RWPE1 (cell line): ENCODE measurements at regions not wholly inside any gene's neighbourhood (a gene's known extent, or its start where the extent isn't known, plus 50 kb on each side); places are given as distances from the start of the nearest gene placed in this dataset.

ENCODE experiments used
- CTCF ChIA-PET: fragments of 350-600 bp; sonication (Branson Sonifier 250); formaldehyde crosslinking; extraction: SDS; loops from one replicate; lab custom pipeline; 2021; lab: Yijun Ruan, JAX
- POLR2A ChIA-PET: fragments of 400-600 bp; formaldehyde crosslinking; extraction: SDS; loops from one replicate; lab custom pipeline; 2020; ENCODE audit warnings: antibody characterized with exemption; ENCODE audit not compliant: low non-redundant PET; lab: Yijun Ruan, JAX
- DNase-seq: peaks from one replicate; pipeline ENCODE4 v3.0.0; 2012; ENCODE audit warnings: low spot score
- H3K27ac ChIP-seq: fragments of 450-650 bp; 2 replicates; pipeline ENCODE4 v1.5.1; 2017
- TF ChIP-seq, protein P1 (sequence below): fragments of 450-650 bp; conservative IDR thresholded peaks from 2 replicates; pipeline ENCODE4 v1.5.1; 2017; ENCODE audit warnings: low read depth, mild to moderate bottlenecking

GRCh38 chr4:106762666-106763443 lies 273.3 kb downstream of the DKK2 start:
- TF ChIP-seq, protein P1, sequence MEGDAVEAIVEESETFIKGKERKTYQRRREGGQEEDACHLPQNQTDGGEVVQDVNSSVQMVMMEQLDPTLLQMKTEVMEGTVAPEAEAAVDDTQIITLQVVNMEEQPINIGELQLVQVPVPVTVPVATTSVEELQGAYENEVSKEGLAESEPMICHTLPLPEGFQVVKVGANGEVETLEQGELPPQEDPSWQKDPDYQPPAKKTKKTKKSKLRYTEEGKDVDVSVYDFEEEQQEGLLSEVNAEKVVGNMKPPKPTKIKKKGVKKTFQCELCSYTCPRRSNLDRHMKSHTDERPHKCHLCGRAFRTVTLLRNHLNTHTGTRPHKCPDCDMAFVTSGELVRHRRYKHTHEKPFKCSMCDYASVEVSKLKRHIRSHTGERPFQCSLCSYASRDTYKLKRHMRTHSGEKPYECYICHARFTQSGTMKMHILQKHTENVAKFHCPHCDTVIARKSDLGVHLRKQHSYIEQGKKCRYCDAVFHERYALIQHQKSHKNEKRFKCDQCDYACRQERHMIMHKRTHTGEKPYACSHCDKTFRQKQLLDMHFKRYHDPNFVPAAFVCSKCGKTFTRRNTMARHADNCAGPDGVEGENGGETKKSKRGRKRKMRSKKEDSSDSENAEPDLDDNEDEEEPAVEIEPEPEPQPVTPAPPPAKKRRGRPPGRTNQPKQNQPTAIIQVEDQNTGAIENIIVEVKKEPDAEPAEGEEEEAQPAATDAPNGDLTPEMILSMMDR: no peak
- ChIA-PET POLR2A (no interaction called here), CTCF (interaction anchor here (0.6 kb wide), 1 partner anchor 381 kb away, joined by 4 read pairs; no protein-coding TSS in a partner anchor)
- no peak overlapping the region for H3K27ac ChIP-seq
- DNase-seq: no peak

DNA sequence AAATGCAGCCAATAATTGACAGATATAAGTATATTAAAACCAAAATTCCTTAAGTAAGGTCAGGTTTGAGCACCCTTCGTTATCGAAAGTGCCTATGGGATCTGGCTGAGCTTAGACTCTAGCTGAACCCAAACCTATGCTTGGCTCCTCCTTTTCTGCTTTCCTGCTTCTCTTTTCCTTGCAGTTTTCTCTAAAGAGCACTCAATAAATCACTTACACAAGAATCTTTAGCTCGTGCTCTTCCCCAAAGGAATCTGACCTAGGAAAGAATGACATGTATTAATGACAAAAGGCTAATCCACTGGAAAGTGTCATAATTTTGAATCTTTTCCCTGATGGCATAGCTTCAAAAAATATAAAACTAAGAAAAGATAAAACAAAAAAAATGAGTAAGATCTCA lies 282.7 kb downstream of the DKK2 start:
- POLR2A ChIA-PET: no interaction called here
- H3K27ac ChIP-seq: no peak overlapping the region
- no peak for DNase-seq
- TF ChIP-seq, protein P1: no peak
- CTCF ChIA-PET: no interaction called here

GRCh38 chr4:106746451-106746850 lies 289.7 kb downstream of the DKK2 start:
- DNase-seq: no peak
- ChIA-PET CTCF (interaction anchor here (0.6 kb wide), 3 partner anchors 15 to 677 kb away, joined by 3 to 4 read pairs (median 3); no protein-coding TSS in a partner anchor), POLR2A (no interaction called here)
- no peak overlapping the region for H3K27ac ChIP-seq
- TF ChIP-seq, protein P1: no peak

DNA sequence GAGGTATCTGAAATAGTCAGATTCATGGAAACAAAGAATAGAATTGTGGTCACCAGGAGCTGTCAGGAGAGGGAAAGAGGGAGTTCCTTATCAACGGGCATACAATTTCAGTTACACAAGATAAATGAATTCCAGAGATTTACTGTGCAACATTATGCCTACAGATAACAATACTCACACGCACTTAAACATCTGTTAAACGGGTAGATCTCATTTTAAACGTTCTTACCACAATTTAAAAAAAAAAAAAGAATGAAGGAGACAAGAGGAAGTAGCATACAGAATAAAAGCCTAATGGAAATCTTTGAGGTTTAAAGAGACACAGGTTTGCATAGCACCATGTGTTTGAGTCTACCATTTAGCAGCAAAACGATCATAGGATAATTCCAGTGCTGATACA lies 298.0 kb downstream of the DKK2 start:
- POLR2A ChIA-PET: no interaction called here
- DNase-seq: no peak
- no peak overlapping the region for H3K27ac ChIP-seq
- CTCF ChIA-PET: interaction anchor here (0.6 to 0.7 kb wide), 2 partner anchors 720 to 1010 kb away, joined by 3 to 4 read pairs; no protein-coding TSS in a partner anchor
- TF ChIP-seq, protein P1: no peak

DNA sequence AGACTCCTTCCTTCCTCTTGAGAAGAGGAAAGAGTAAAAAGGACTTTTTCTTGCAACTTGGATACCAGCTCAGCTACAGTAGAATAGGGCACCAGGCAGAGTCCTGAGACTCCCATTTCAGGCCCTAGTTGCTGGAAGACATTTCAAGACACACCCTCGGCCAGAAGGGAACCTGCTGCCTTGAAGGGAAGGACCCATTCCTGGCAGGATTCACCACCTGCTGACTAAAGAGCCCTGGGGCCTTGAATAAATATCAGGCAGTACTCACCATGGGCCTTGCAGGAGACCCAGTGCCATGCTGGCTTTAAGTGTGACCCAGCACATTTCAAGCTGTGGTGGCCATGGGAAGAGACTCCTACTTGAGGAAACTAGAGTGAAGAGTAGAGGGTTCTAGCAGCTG lies 317.6 kb downstream of the DKK2 start:
- CTCF ChIA-PET: interaction anchor here (0.6 kb wide), 1 partner anchor 454 kb away, joined by 3 read pairs; no protein-coding TSS in a partner anchor
- TF ChIP-seq, protein P1: no peak
- no peak for DNase-seq
- no peak overlapping the region for H3K27ac ChIP-seq
- POLR2A ChIA-PET: no interaction called here

GRCh38 chr4:106717091-106717490 lies 319.0 kb downstream of the DKK2 start:
- TF ChIP-seq, protein P1: no peak
- no peak for DNase-seq
- POLR2A ChIA-PET: no interaction called here
- no peak overlapping the region for H3K27ac ChIP-seq
- CTCF ChIA-PET: no interaction called here
